ENCODE measurements at regions not wholly inside any gene's neighbourhood (a gene's known extent, or its start where the extent isn't known, plus 50 kb on each side); places are given as distances from the start of the nearest gene placed in this dataset.

- DNase-seq (ENCODE audit: low read depth), result no peak
- no peak for TF ChIP-seq CTCF (conservative IDR thresholded peaks at IDR 0.05; ENCODE audit: low read length)
- H3K4me3 ChIP-seq (ENCODE audit: low read length), result no peak overlapping the region
Observed at GRCh38 chr4:56198265-56198664, 189.0 kb downstream of the AASDH start.

GRCh38 chr4:56197387-56197786 lies 189.9 kb downstream of the AASDH start:
- H3K4me3 ChIP-seq (ENCODE audit: low read length), result no peak overlapping the region
- DNase-seq (ENCODE audit: low read depth), result no peak
- TF ChIP-seq CTCF (conservative IDR thresholded peaks at IDR 0.05; ENCODE audit: low read length), result no peak

- no peak for DNase-seq (ENCODE audit: low read depth)
- no peak for TF ChIP-seq CTCF (conservative IDR thresholded peaks at IDR 0.05; ENCODE audit: low read length)
- no peak overlapping the region for H3K4me3 ChIP-seq (ENCODE audit: low read length)
Observed at GRCh38 chr4:56195025-56195424, 192.3 kb downstream of the AASDH start.

- no peak for TF ChIP-seq CTCF (conservative IDR thresholded peaks at IDR 0.05; ENCODE audit: low read length)
- DNase-seq (ENCODE audit: low read depth), result no peak
- H3K4me3 ChIP-seq (ENCODE audit: low read length), result no peak overlapping the region
Observed at GRCh38 chr4:56191534-56191933, 195.8 kb downstream of the AASDH start.

GRCh38 chr4:56187688-56188087 lies 199.6 kb downstream of the AASDH start:
- no peak overlapping the region for H3K4me3 ChIP-seq (ENCODE audit: low read length)
- no peak for DNase-seq (ENCODE audit: low read depth)
- TF ChIP-seq CTCF (conservative IDR thresholded peaks at IDR 0.05; ENCODE audit: low read length), result no peak

- TF ChIP-seq CTCF (conservative IDR thresholded peaks at IDR 0.05; ENCODE audit: low read length), result no peak
- H3K4me3 ChIP-seq (ENCODE audit: low read length), result no peak overlapping the region
- no peak for DNase-seq (ENCODE audit: low read depth)
Observed at GRCh38 chr4:56186808-56187523, 200.3 kb downstream of the AASDH start.

GRCh38 chr4:56185901-56186300 lies 201.4 kb downstream of the AASDH start:
- DNase-seq (ENCODE audit: low read depth), result no peak
- no peak overlapping the region for H3K4me3 ChIP-seq (ENCODE audit: low read length)
- no peak for TF ChIP-seq CTCF (conservative IDR thresholded peaks at IDR 0.05; ENCODE audit: low read length)

Measured in AG10803 (cell line).